ENCODE measurements at regions not wholly inside any gene's neighbourhood (a gene's known extent, or its start where the extent isn't known, plus 50 kb on each side); places are given as distances from the start of the nearest gene placed in this dataset.
"Not testable (repeated sequence)": the region's sequence is repeated elsewhere in the genome, so short reads cannot be mapped to it uniquely, and the experiment has no call there.

DNA sequence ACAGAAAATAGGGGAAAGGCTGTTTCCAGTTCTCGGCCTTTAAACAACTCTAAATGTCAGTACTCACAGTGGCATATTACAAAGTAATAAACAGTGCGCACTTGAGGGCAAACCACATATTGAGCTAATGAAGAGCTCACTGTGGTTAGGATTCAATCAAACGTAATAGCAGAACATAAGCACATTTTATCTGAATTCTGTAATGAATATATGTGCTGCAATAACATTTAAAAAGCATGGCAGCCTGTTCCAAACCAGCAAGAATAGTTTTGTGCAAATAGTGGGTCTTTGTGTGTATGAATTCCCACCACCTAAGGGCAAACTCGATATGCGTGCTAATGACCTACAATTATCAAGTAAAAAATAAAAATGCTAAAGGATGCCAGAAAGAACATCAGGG, 163.0 kb downstream of the TBC1D2B start:
- WGBS, 3 donors, result 79 to 81% (median 79%) methylated on average over 5 of the region's 5 CpGs
- not testable (repeated sequence) for H3K27ac ChIP-seq (ENCODE audit: low read depth, low read length)

DNA sequence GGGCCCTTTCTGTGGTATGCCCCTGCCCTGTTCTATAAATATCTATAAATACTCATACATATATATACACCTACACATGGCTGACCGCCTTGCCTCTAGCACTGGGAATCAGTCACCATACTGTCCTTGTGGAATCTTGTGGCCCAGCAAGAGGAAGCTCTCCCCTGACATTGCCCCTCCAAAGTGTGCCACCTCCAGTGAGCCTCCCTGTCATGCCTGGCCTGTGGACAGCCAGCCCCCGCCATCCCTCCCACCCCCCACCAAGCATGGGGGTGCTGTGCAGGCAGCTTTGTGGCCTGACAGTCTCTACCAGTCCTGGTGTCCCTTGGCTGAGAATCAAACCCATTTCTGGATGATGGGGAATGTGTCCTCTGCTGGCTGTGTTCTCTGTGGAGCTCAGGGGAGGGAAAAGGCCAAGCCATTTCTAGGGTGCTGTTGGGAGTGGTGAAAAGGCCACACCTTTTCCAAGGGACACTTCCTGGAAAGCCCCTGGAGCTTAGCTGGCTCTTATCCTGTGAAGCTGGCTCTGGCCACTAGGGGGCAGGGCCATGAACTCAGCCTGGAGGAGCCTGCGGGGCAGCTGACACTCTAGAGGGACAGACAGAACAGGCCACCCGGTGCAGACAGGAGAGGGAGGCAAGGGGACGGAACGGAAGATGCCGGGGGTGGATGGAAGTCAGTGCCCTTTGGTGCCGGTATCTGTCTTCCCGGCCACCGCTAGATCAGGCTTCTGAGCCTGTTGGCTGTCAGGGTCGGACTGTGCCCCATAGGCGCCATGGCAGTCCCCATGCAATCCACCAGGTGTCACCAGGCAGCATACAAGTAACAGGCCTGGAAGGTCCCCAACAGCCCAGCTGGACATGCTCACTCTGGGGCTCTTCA, 167.2 kb downstream of the TBC1D2B start:
- WGBS, 3 donors, result 16 to 19% (median 19%) methylated on average over 11 to 12 of the region's 12 CpGs
- H3K27ac ChIP-seq (ENCODE audit: low read depth, low read length), result not testable (repeated sequence)

DNA sequence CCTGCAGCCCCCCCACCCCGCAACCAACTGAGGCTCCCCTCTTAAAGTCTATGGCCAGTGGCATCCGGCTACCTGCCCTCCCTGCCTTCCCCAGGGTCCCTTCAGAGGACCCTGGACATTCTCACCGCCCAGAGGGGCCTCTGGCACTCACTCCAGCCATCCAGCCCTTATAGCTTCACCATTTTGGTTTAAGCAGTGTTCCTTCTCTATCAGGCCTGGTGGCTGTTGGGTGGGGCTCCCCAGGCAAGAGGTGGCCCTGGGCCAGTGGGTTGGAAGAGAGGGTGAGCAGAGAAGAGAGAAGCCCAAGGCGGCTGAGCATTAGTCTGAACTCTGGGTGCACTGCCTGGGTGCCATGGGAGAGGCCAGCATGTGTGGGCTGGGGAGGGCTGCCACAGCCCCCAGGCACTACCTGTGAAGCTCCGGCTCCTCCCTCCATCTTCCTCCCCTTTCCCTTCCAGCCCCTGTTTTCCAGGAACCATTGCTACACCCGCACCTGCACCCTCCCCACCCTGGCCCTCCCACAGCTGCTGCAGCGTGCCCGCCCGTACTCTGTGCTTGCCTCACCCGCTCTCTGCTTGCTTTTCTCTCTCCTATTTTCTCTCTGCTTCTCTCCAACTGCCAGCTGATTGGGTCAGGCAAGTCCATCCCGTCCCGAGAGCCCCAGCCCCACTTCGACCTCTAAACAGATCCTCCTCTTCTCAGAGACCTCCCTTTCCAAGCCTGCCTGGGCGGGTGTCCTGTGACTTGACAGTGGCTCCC, 168.2 kb downstream of the TBC1D2B start:
- WGBS, 3 donors, result 66 to 85% (median 69%) methylated on average over 13 to 14 of the region's 14 CpGs

DNA sequence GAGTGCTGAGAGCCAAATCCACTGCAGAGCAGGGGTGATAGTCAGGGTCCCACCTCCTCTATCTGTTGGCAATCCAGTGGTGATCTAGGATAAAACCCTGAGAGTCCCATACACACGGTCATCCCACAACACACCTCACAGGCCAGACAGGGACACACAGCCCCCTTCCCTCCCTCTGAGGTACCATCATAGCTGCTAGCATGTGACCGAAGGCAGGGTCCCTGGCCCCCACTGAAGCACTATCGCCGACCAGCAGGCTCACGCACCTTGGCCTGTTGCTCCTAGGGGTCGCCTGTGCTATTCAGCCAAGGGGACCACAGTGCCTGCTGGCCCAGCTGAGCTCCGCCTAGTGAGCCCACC, 168.8 kb downstream of the TBC1D2B start:
- H3K27ac ChIP-seq (ENCODE audit: low read depth, low read length), result not testable (repeated sequence)
- 76 to 82% (median 77%) methylated on average over 2 to 6 of the region's 7 CpGs for WGBS, 3 donors

More for the DNA sequence above, 168.2 kb downstream of the TBC1D2B start:
- H3K27ac ChIP-seq (ENCODE audit: low read depth, low read length), result no peak overlapping the region

DNA sequence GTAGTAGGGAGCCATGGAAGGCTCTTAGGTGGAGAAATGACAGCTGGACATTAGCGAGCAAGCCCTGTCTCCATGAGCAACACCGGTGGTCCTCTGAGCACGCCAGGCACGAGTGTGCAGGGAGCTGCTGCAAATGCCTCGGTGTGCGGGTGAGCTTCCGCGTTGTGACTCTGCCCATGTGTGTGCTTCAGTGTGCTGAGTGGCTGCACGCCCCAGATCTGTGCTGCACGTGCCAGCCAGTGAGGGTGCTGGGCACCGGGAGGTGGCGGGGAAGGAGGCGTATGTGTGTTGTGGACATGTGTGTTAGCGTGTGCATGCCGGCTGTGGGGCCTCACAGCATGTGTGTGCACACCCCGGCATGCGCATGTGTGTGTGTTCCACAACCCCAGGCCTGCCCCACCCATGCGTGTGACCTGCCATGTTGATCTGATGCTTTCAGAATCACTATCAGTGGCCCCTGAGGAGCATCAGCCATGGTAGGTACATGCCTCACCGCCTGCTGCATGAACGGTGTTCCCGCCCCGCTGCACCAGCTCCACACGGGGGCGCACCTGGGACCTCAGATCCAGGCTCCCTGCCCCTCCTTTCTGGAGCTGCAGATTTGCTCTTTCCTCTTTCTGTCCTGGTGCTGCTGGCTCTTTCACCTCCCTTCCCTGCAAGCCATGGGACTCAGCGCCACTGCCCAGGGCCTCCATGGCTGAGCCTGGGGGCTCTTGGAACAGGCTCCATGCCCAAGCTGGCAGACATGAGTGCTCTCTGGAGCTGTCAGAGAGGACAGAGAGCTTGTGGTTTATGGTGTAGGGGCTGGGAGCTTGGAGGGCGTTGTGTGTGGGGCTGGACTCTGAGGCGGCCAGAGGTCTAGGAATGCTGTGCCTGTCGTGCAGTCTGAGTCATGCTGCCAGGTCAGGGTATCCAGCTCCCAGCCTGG, 169.4 kb downstream of the TBC1D2B start:
- whole genome bisulfite sequencing, 3 donors, result 59 to 80% (median 63%) methylated on average over 27 to 28 of the region's 28 CpGs
- H3K27ac ChIP-seq (ENCODE audit: low read depth, low read length), result no peak overlapping the region

DNA sequence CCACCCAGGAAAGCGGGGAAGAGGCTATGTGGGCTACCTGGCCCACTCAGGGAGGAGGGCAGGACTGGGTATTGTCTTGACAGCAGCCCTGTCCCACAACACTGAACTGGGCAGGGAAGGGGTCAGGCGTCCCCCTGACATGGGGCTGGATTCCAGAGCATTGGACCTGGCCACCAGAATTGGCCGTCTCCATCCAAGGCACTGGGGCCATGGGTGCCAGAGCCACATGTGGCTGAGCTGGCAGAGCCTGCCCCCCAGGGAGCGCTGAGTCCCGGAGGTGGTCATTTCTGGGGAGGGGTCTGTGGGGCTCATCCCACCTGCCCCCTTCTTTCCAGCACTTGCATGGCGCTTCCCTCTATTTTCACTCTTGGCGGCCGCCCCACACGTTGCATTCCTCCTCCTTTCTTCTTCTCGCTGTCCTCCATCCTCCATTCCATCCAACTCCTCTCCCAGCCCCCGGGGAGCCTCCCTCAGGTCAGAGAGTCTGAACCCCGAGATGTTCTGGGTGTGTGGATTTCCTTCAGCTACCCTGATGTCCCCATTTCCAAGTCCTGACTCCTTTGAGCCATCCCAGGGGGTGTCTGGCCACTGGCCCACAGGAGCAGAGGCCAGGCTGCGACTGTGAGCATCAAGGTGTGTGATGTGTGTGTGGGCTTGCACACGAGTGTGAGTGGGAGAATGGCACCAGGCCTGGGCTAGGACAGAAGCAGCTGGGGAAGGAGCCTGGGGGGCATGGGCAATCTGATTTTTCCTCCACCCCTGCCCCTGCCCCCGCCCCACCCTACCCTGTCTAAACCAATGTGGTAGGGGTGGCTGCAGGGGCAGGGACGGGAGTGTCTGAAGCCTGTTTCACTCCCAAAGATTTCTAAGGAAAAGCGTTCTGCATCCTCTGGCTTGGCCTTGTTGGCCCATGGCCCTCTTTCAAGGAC, 171.2 kb downstream of the TBC1D2B start:
- H3K27ac ChIP-seq (ENCODE audit: low read depth, low read length), result not testable (repeated sequence)
- WGBS, 3 donors, result 61 to 78% (median 77%) methylated on average over 13 to 17 of the region's 17 CpGs

DNA sequence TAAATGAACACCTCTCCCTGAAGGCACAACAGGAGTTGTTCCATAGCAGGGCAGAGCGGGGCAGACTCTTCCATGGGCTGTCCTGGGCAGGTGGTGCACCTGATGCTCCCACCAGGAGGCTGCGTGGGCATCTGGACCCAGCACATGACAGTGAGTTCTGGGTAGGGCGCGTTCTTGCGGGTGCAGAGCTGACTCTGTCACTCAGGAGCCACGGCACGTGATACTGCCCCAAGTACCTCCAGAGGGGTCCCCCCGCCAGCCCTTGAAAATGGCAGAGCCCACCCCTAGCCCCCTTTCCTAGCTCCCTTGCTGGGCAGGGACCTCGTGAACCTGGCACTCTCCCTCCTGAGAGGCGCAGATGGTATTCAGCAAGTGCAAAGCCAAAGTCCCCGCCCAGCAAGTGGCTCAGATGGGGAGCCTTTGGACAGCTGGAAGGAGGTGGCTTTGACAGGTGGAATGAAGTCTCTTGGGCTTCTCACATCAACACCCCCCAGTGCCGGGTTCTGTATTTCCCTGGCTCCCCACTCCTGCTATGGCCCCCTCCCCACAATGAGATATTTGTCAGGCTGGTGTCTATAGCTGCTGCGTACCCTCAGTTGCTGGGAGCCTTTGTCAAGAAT, 172.1 kb downstream of the TBC1D2B start:
- no peak overlapping the region for H3K27ac ChIP-seq (ENCODE audit: low read depth, low read length)
- 81 to 87% (median 83%) methylated on average over 13 of the region's 13 CpGs for WGBS, 3 donors

DNA sequence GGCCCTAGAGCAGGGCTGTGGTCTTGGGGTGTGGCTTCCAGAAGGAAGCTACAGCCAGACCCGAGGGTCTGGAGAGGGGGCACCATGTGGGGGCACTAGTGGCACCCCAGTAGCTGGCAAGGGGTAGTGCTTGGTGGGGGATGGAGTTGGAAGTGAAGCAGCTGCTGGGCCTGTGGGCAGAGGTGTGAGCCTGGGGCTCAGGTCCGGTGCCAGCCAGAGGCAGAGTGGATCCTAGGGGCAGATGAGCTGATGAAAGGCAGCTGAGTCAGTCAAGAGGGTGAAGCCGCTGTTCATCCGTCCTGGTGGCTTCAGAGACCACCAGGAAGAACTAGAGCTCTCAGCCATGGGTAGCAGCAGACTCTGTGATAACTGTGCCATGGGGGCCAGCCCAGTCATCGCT, 172.6 kb downstream of the TBC1D2B start:
- H3K27ac ChIP-seq (ENCODE audit: low read depth, low read length), result no peak overlapping the region
- WGBS, 3 donors, result 68 to 74% (median 72%) methylated on average over 5 of the region's 5 CpGs

DNA sequence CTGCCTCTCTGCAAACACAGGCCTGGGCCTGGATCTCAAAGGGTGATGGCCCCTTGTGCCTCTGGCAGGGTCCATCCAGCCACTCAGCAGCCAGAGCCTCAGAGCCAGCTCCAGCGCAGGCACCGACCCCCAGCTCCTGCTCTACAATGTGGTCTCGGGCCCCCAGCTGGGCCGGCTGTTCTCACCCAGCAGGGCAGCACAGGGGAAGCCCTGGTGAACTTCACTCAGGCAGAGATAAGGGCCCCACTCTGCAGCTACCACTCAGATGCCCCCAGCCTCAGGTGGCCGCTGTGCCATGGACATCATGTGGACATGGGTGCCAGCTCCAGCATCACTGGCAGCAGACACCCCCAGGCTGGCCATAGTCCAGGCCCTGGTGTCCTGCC, 173.1 kb downstream of the TBC1D2B start:
- 69 to 85% (median 74%) methylated on average over 5 of the region's 5 CpGs for WGBS, 3 donors
- H3K27ac ChIP-seq (ENCODE audit: low read depth, low read length), result no peak overlapping the region

DNA sequence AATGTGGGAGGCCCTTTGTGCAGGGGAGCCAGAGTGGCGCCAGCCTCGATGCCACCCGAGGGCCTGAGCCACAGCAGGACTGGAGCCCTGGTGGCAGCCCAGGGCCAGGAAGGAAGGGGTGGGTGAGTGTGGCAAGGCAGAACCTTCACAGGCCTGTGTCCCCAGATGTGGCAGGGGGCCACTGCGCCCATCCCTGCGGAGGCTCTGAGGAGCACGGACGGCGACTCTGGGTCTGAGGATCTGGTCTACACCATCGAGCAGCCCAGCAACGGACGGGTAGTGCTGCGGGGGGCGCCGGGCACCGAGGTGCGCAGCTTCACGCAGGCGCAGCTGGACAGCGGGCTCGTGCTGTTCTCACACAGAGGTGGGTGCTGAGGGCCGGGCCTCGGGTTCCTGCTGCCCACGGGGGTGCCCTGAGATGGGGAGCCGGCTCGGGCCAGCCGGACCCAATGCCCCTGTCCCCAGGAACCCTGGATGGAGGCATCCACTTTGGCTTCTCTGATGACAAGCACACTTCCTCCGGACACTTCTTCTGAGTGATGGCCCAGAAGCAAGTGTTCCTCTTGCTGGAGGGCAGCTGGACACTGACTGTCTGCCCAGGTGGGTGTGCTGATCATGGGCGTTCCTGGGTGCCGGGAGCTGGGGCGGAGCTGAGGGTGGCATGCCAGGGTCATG, 173.6 kb downstream of the TBC1D2B start:
- not testable (repeated sequence) for H3K27ac ChIP-seq (ENCODE audit: low read depth, low read length)
- 90 to 92% (median 91%) methylated on average over 23 to 30 of the region's 30 CpGs for whole genome bisulfite sequencing, 3 donors

DNA sequence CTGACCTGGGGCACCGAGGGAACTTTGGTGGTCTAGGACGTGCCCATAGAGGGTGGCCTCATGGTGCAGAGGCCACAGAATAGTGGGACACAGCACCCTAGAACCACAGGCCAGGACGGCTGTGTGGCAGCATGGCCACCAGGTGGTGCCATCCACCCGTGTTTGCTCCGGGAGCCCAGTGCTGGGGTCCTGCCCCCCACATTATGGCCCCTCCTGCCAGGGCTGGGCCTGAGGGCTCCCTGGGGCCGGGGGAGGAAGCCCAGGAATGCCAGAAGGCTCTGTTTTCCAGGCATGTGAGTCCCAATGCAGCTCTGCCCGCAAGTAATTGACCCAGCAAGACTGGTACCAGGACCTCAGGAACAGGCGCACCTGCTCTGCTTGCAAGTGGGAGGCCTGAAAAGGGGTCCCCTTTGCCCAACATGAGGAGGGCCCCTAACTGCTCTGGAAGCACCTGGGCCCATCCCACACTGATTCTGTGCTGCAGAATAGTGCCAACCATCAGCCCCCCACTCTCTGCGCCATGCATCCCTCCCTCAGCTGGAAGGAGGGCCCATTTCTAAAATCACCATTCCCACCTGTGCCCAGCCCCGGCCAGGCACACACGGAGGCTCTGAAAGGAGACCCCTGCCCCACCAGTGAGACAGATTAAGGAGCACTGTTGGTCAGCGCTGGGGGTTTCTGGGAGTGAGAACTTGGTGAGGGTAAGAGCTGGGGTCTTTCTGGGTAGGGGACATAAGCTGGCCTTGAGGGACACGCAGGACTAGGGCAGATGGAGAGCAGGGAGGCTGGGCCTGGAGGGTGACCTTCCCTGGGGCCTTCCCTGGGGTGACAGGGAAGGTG, 174.4 kb downstream of the TBC1D2B start:
- H3K27ac ChIP-seq (ENCODE audit: low read depth, low read length), result not testable (repeated sequence)
- WGBS, 3 donors, result 43 to 50% (median 48%) methylated on average over 13 of the region's 13 CpGs

DNA sequence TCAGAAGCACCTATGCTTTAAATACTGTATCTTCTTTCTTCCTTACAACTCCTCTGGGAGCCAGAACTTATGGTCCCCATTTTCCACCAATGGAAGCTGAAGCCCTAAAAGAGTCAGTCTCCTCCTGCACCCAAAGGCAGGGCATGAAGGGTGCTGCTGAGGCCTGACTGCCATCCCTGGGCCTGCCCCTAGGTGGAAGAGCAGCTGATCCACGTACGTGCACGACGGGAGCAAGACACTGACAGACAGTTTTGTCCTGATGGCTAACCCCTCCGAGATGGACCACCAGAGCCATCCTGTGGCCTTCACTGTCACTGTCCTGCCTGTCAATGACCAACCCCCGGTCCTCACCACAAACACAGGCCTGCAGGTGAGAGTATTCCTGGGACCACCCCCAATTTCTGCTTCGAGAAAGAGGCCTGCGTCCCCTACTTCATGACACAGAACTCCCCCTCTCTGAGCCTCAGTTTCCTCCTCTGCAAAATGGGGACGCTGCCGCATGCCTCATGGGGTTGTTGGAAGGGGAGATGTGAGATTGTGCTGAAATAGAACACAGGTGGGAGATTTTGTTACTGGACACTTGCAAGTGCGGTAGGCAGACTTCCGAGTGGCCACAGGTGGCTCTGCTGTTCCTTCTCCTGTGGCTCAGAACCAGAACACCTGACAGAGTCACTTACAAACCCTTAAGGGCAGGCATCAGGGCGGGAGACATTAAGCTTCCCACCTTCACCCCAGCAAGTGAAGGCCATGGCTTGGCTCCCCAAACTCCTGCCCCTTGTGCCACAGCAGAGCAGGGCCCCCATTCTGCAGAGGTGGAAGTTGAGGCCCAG, 175.4 kb downstream of the TBC1D2B start:
- WGBS, 3 donors, result 82 to 89% (median 89%) methylated on average over 13 of the region's 13 CpGs
- no peak overlapping the region for H3K27ac ChIP-seq (ENCODE audit: low read depth, low read length)

DNA sequence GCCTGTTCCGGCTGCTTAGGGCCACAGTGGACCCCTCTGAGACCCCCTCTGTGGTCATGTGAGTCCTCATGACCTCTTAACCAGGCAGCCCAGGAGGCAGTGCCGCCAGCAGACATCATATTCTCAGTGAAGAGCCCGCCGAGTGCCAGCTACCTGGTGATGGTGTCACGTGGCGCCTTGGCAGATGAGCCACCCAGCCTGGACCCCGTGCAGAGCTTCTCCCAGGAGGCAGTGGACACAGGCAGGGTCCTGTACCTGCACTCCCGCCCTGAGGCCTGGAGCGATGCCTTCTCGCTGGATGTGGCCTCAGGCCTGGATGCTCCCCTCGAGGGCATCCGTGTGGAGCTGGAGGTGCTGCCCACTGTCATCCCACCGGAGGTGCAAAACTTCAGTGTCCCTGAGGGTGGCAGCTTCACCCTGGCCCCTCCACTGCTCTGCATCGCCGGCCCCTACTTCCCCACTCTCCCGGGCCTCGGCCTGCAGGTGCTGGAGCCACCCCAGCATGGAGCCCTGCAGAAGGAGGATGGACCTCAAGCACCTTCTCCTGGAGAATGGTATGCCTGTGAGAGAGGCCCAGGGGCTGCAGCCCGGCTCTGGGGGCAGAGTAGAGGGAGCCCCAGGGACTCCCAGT, 176.1 kb downstream of the TBC1D2B start:
- WGBS, 3 donors, result 88 to 92% (median 89%) methylated on average over 17 to 18 of the region's 18 CpGs
- no peak overlapping the region for H3K27ac ChIP-seq (ENCODE audit: low read depth, low read length)

DNA sequence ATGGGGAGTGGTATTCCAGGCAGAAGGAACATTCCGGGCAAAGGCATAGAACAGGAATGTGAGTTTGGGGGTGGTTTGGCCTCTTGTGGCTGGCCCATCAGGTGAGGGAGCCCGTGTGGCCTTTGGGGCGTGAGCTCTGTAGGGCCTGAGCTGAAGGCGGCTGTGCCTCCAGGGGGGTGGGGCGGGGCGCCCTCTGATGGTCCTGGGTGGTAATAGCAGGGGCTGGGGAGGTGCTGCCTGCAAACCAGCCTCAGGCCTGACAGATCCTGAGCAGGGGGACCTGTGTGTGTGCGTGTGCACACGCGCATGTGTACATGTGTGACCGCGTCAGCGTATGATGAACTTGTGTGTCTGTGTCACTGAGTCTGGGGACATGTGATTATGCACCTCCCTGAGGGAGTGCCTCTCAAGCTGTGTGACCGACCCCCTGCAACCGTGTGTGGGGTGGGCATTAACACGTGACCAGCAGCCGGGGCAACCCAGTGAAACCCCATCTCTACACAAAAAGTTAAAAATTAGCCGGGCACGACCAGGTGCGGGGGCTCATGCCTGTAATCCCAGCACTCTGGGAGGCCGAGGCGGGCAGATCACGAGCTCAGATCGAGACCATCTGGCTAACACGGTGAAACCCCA, 177.1 kb downstream of the TBC1D2B start:
- H3K27ac ChIP-seq (ENCODE audit: low read depth, low read length), result not testable (repeated sequence)
- 49 to 67% (median 63%) methylated on average over 24 of the region's 24 CpGs for WGBS, 3 donors

All from adipose tissue (tissue), 3 donors.